GM21786 (cell line): ENCODE measurements at regions not wholly inside any gene's neighbourhood (a gene's known extent, or its start where the extent isn't known, plus 50 kb on each side); places are given as distances from the start of the nearest gene placed in this dataset.

Source experiments
- ATAC-seq: cut with Tn5 transposase; IDR thresholded peaks from one replicate; pipeline ENCODE4 v1.9.1; 2021; ENCODE audit not compliant: unreplicated experiment

DNA sequence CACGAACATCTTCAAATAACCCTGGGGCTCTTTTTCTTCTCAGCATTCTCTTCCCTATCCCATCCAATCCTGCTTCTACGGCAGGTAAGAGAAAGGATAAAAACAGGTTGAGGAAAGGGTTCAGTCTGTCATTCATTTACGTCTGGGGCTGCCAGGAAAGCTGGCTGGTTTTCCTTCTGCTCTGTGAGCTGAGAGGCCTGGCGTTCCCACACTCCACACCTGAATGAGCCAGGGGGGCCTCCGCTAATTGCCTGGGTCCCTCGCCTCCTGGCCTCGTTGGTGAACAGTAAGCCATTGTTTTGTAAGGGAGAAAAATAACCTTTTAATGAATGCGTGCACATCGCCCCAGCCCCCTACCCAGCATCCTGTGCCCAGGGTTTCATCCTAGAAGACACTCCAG, 70.8 kb upstream of the SIM2 start:
- ATAC-seq, result no peak

DNA sequence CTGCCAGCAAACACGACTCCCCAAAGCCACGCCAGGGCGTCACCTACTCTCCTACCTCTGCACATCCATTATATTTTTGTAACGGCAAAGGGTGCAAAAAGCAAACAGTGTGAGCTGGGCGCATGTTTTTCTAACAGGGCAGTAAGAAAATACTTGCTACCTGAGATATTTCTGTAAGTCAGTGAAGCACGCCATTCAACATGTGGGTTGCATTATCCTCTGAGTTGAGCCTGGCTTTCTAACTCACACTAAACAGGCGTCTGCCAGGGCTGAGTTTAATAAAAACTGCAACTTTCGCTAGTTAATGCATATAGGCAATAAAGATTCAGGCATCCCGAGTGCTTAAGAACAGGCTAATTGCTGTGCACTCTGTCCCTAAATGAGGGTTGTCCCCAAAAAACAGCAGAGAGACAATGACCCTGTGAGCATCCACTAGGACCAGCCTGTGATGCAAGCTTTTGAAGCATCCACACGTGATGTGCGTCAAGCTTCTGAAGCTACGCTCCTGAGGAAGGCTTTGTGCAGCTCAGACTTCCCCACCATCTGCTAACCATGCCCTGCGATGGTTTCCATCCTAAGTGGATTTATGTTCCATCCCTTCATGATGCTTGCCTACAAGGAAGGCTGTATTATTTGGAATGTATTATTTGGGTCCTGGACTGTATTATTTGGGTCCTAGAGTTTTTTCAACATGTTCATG, 70.0 kb upstream of the SIM2 start:
- no peak for ATAC-seq

DNA sequence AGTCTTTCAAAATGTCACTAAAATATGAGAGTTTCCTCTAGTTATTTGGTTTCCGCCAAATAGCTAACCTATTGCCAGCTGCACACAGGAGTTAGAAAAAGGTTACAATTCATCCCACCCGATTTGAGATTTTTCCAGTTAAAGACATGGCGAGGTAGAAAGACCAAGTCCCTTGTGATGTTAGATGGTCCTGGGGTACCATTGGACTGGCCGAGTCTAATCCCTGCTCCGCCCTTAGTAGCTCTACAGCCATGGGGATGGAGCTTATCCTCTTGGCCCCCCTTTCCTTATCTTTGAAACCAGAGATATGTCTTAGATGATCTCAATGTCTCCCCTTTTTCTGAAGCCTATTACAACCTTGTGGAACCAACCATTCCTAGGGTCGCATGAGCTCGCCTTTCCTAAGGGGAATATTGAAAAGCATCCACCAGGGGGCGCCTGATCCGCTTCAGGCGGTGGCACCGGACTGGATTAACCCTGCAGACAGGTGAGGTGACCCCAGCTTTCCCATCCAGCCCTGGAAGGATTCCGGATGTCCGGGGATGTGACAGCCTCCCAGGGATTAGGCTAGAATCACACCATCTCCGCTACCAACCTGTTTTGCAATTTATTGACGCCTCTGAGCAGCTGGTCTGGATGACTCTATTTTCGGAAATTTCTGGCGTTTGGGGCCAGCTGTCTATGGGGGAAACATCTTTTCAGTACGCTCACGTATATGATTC, 68.3 kb upstream of the SIM2 start:
- ATAC-seq, result no peak

DNA sequence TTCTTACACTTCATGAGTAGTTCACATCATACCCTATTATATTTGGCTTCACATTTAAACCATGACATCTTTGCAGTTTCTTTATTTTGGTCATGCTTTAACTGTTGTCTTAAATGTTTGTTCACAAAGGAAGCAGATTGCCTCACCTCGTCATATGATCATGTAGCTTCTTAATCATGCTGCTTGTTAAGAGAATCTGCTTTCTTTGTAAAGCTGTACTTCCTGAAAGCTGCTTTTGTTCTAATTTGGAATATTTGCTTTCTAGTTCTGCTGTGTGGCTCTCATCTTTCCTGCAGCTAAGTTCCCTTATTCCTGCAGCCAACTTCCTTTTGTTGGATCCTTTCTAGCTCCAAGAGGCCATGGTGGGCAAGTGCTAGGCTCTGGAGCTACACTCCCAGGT, 62.9 kb upstream of the SIM2 start:
- ATAC-seq, result no peak

DNA sequence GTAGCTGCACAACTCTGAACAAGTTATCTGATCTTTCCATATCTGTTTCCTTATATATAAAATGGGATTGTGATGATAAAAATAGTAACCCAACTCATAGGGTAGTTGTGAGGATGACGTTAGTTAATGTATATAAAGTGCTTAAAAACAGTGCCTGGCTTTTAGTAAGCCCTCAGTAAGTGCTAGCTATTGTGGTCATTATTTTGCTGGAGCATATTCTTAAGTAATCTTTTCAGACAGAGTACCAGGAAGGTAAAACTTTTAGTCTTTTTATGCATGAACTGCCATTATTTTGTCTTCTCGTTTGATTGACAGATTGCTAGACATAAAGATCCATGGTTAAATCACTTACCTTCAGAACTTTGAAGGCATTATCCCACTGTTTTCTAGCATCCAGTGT, 62.5 kb upstream of the SIM2 start:
- ATAC-seq, result no peak

DNA sequence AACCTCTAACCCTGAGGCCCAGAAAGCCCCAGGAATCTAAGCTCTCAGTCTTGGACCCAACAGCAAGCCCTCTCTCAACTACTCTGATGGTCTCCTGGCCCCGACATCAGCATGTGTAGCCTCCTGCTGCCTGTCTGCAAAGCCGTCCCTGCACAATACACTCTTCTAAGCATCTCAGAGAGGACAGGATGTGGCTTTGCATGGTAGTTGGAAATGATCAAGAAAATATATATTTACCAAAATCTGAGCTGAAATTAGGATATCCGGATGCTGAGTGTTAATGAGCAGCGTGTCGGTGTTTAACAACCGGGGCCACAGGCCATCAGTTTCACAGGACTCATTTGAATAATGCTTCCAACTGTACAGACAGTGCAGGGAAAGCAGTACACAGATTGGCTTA, 59.1 kb upstream of the SIM2 start:
- ATAC-seq, result no peak

DNA sequence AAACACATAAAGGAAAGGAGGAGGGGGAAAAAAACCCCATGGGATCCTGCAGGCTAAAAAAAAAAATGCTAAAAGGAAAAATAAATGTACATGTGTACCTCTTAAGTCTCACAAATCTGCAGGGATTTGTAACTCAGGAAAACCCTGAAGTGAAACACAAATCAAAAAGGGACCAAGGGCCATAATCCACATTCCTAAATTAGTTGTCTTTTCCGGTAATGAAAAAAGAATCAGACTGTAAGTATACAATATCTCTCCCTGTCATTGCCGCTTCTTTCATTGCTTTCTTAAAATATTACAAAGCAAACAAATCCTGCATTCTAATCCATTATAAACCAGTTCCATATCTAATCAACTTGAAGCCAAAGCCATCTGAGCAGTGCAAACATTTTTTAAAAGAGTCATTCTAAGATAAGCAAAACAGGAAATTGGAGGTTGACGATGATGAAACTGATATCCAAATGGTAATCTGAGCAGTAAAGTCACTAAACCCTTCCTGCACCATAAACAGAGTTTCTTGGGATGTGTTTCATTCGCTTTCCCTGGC, 58.7 kb upstream of the SIM2 start:
- ATAC-seq, result no peak

DNA sequence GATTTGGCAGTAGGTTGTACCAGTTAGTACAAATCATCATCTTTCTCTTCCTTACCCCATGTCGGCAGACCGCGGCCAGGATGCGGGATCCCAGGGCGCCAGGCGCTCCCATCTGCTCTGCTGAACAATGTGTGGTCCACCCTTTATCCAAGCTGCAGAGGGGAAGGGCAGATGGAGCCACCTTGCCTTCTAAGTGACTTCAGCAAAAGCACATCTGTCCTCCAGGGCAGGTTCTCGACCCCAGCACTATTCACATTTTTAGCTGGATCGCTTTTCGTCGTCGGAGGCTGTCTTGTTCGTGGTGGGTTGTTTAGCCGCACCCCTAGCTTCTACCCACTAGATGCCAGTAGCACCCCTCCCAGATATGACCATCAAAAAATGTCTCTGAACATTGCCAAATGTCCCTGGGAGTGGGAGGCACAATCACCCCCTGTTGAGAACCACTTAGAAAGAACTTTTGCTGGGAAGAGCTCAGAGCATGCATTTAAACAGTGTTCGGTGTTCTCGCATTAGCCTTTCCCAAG, 58.1 kb upstream of the SIM2 start:
- ATAC-seq, result no peak

DNA sequence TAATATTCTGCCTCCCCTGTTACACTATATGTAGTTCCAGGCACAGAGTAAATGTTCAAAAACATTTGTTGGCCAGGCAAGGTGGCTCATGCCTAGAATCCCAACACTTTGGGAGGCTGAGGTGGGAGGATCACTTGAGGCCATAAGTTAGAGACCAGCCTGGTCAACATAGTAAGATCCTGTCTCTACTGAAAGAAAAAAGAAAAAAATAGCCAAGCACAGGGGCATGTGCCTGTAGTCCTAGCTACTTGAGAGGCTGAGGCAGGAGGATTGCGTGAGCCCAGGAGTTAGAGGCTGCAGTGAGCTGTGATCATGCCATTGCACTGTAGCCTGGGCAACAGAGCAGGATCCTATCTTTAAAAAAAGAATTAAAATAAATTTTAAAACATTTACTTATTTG, 57.6 kb upstream of the SIM2 start:
- ATAC-seq, result no peak

DNA sequence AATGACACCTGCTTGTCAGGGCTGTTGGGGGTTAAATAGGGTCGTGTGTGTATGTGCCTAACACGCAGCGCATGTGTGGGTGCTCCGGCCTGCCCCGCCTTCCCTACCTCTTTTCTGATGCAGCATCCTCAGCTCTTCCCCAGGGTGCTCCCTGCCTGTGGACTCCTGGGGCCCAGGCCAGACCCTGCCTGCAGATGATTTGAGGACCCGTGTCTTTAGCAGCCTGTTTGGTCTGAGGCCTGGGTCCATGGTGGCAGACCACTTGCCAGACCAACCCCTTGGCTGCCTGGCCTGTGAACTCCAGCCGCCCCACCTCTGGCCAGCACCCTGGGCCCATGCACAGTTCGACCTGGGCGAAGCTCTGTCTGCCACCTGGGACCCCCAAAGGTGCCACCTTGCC, 57.0 kb upstream of the SIM2 start:
- ATAC-seq, result no peak

DNA sequence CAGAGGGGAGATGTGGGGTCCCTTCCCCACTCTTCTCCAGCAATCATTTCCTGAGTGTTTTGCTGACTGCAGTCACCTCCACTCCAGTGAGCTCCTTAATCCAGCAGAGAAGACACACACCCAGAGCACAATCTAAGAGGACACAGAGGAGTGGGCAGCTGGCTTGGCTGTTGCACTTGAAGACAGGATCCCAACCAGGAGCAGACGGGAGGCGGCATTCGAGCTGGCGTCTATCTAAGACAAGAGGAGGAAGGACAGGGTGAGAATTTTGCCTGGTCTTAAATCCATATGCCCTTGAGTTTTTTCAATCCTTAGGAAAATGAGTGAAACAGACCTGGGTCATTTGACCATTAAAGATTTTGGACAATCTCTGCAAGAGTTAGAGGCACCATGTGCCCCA, 56.1 kb upstream of the SIM2 start:
- no peak for ATAC-seq

DNA sequence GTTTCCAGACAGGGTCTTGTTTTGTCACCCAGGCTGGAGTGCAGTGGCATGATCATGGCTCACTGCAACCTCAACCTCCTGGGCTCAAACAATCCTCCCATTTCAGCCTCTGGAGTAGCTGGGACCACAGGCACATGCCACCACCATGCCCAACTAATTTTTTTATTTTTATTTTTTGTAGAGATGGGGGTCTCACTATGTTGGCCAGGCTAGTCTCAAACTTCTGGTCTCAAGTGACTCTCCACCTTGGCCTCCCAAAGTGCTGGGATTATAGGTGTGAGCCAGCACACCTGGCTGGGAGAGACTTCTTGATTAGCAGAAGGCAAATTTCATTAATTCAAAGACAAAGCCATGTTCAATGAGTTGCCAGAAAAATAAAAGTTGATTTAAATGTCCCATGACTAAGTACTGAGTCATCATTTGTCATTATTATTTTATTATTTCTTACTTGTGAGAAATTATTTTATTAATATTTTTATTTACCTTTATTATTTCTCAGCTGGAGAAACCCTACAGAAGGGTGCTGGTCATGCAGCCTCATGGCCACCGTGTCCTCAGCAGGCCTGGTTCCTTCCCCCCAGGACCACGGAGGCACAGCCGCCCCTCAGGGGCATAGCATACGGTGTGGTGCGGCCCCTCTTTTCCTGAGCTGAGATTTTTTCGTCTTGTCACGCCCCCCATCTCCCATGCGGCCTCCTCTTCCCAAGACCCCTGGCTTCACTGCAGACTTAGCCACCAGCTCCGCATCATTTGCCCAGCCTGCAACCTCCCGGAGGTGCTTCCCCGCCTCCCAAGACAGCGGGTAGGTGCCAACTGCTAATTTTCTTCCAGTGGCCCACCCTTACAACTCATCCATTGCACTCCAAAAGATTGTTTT, 55.3 kb upstream of the SIM2 start:
- no peak for ATAC-seq

DNA sequence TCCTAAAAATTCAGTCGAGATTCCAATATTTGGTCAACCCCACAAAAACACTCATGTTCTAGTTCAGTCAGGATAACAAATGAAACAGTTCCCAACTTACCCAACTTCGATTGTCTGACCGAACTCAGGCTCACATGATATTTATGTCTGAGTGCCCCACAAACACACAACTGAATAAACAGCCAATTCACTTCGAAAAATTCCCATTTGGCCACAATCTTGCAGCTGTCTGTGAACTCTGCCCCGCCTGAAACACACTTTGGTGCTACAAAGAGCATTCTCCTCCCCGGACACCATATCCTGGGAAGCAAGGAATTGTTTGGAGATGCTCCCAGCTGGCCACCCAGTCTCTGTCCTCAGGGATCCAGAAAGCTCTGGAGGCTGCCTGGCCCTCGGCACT, 52.9 kb upstream of the SIM2 start:
- no peak for ATAC-seq

DNA sequence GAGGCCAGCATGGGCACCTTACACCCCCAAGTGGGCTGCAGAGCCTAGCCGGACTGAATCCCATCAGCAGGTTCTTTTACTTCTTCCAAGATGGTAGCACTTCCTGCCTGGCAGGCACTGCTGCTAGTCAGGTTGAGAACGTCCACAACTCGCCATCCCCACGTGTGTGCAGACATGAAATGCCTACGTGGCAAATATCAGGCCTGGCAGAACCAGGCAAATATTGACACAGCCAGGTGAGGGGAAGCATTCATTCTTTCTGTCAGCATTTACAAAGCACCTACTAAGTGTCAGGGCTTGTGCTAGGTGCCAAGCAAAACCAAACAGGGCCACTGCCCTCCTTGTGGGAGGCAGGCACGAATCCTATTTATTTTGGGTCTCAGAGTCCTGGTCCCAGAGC, 52.3 kb upstream of the SIM2 start:
- no peak for ATAC-seq

DNA sequence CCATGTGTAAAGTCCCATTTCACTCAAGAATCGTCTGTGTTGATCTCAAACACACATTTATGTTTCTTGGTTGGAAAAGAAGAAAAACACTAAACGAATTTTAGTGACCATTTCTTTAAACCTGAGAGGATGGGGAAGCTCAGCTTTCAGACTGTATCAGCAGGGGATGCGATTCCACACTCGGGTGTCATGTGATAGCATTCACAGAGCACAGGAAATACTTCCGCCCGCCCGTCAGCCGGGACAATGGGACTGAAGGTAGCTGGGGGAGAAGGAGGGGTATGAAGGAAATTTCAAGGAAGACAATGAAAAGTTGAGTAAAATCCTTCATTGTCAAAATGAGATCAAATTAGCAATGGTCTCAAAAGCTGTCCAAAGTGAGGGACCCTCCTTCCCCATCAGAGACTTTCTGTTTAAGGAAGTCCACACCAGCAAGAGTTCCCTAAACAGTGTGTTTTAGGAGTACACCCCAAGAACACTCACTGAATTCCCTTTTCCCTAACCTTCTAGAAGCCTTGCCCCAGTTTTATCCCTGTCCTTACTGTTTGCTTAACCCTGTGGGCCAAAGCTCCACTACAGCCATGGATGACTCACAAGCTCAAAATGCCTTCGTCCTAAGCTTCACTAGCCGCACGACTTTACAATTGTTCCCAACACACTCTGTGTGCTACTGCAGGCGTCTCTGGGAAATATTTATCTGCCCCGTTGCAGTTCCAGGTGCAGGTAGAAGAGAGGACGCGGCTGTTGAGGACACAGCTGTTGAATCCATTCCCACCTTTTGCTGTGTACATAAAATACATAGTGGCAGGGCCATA, 51.4 kb upstream of the SIM2 start:
- ATAC-seq, result no peak
